ENCODE measurements at regions not wholly inside any gene's neighbourhood (a gene's known extent, or its start where the extent isn't known, plus 50 kb on each side); places are given as distances from the start of the nearest gene placed in this dataset.

DNA sequence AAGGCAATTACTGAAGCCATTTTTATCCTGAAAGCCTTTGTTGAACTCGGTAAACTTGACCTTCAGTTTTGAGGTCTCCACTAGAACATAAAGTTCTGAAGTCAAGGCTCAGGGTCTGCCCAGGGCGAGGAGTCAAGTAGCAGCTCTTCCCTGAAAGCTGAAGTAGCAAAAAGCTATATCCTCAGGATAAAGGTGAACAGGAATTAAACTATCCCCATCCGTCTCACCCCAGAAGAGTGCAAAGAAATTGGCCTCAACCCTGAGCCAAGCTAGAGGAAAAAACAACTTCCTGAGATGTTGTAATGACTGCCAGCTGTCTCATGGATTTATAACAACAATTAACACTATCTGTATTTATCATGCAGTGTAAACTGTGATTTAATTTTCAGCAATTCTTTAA is 590.8 kb downstream of the SPRY1 start:
- Histone ChIP-seq H3K4me3 (ENCODE audit: low read length in 3 of 3) (no peak overlapping the region), H3K9me3 (ENCODE audit: control insufficient read depth in 2 of 3, insufficient read depth in 1 of 3, low read length in 3 of 3) (peaks cover 0 to 7% (median 0%) of the 10 kb centered on the region in 3 donors), H3K27me3 (ENCODE audit: control insufficient read depth, insufficient read depth, low read length) (no peaks in the 10 kb centered on the region), H3K36me3 (ENCODE audit: control insufficient read depth in 2 of 3, insufficient read depth in 3 of 3, low read length in 3 of 3) (no peaks in the 10 kb centered on the region), H3K4me1 (ENCODE audit: control insufficient read depth in 2 of 3, insufficient read depth in 2 of 3, low read depth in 1 of 3, low read length in 3 of 3) (peaks cover 0 to 2% (median 0%) of the 10 kb centered on the region in 3 donors), H3K27ac (ENCODE audit: low read depth in 2 of 2, low read length in 2 of 2) (no peak overlapping the region), H3K9ac (ENCODE audit: low read length in 3 of 3) (no peak overlapping the region)
- intact Hi-C loops (cut with DNase I) = no loop called here
- FAIRE-seq (no peak), DNase-seq (no peak)
- TF ChIP-seq, protein P1, sequence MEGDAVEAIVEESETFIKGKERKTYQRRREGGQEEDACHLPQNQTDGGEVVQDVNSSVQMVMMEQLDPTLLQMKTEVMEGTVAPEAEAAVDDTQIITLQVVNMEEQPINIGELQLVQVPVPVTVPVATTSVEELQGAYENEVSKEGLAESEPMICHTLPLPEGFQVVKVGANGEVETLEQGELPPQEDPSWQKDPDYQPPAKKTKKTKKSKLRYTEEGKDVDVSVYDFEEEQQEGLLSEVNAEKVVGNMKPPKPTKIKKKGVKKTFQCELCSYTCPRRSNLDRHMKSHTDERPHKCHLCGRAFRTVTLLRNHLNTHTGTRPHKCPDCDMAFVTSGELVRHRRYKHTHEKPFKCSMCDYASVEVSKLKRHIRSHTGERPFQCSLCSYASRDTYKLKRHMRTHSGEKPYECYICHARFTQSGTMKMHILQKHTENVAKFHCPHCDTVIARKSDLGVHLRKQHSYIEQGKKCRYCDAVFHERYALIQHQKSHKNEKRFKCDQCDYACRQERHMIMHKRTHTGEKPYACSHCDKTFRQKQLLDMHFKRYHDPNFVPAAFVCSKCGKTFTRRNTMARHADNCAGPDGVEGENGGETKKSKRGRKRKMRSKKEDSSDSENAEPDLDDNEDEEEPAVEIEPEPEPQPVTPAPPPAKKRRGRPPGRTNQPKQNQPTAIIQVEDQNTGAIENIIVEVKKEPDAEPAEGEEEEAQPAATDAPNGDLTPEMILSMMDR (IDR thresholded peaks at IDR 0.05; ENCODE audit: borderline replicate concordance, extremely low read depth, insufficient read depth) = no peak

DNA sequence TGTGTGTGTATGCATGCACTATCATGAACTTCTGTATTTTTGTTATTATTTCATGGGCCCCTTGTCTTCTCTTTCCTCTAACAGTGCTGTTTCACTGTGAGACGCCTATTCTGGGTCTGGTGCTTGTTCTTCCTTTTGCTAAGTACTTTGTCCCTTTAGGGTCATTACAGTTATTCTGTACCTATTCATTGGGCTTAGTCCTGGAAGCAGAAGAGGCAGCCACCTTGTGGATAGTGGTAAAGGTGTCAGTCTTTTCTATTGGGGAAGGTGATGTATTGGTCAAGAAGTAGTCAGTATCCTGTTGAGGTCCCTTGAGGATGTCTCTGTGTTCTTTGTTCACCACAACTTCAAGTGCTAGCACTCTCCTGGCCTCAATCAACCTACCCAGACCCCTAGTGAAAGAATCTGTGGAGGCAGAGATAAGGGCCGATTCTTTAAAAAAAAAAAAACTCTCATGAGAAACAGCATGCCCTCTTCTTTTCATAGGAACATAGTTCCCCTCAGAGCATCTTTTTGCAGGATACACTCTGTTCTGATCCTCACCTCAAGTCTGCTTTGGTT is 593.8 kb downstream of the SPRY1 start:
- intact Hi-C loops (cut with DNase I) = no loop called here
- H3K4me1 ChIP-seq (ENCODE audit: control insufficient read depth in 2 of 3, insufficient read depth in 2 of 3, low read depth in 1 of 3, low read length in 3 of 3) = peaks cover 0 to 2% (median 0%) of the 10 kb centered on the region in 3 donors
- FAIRE-seq (no peak), DNase-seq (no peak)
- H3K9ac ChIP-seq (ENCODE audit: low read length in 3 of 3) = no peak overlapping the region
- no peaks in the 10 kb centered on the region for H3K36me3 ChIP-seq (ENCODE audit: control insufficient read depth in 2 of 3, insufficient read depth in 3 of 3, low read length in 3 of 3)
- TF ChIP-seq, protein P1 (IDR thresholded peaks at IDR 0.05; ENCODE audit: borderline replicate concordance, extremely low read depth, insufficient read depth) = no peak
- no peaks in the 10 kb centered on the region for H3K9me3 ChIP-seq (ENCODE audit: control insufficient read depth in 2 of 3, insufficient read depth in 1 of 3, low read length in 3 of 3)
- H3K27ac ChIP-seq (ENCODE audit: low read depth in 2 of 2, low read length in 2 of 2) = no peak overlapping the region
- H3K4me3 ChIP-seq (ENCODE audit: low read length in 3 of 3) = no peak overlapping the region
- no peaks in the 10 kb centered on the region for H3K27me3 ChIP-seq (ENCODE audit: control insufficient read depth, insufficient read depth, low read length)

DNA sequence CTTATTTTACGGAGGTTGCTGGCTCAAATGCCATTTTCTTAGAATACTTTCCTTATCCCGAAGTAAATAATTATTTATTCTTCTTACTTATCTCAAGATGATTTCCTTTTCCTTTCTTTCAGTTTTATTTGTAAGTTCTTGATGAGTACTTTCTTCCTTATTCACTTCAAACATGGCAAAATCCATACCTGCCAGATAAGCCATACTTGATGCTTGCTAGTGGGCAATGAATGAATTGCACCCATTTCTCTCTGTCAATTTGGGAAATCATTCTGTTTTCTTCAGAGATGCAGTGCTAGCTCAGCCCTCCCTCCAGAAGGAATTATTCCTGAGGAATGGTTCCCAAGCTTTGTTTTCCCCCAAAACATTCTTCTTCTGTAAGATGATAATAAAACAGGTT is 598.3 kb downstream of the SPRY1 start:
- Histone ChIP-seq H3K36me3 (ENCODE audit: control insufficient read depth in 2 of 3, insufficient read depth in 3 of 3, low read length in 3 of 3) (no peaks in the 10 kb centered on the region), H3K9me3 (ENCODE audit: control insufficient read depth in 2 of 3, insufficient read depth in 1 of 3, low read length in 3 of 3) (no peaks in the 10 kb centered on the region), H3K4me1 (ENCODE audit: control insufficient read depth in 2 of 3, insufficient read depth in 2 of 3, low read depth in 1 of 3, low read length in 3 of 3) (no peaks in the 10 kb centered on the region), H3K27me3 (ENCODE audit: control insufficient read depth, insufficient read depth, low read length) (no peaks in the 10 kb centered on the region), H3K27ac (ENCODE audit: low read depth in 2 of 2, low read length in 2 of 2) (no peak overlapping the region), H3K9ac (ENCODE audit: low read length in 3 of 3) (no peak overlapping the region), H3K4me3 (ENCODE audit: low read length in 3 of 3) (no peak overlapping the region)
- TF ChIP-seq, protein P1 (IDR thresholded peaks at IDR 0.05; ENCODE audit: borderline replicate concordance, extremely low read depth, insufficient read depth) = no peak
- intact Hi-C loops (cut with DNase I) = no loop called here
- FAIRE-seq = no peak
- DNase-seq = no peak

DNA sequence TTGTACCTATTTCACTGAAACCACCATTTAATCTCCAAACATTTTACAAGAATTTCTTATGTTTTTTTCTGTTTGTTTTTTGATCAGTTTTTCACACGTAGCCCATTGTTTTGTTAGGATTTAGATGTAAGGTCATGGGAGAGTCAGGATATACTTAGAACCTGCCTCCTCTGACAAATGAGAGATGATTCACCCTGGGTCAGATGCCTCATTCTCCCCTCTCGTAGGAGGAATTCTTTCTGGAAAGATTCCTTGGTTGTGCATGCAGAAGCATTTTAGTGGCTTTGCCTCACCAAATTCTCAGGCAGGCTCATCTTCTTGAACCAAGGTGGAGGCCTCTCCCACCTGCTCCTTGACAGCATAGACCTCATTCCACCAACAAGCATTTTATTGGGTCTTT is 599.3 kb downstream of the SPRY1 start:
- H3K9ac ChIP-seq (ENCODE audit: low read length in 3 of 3) = no peak overlapping the region
- no peaks in the 10 kb centered on the region for H3K27me3 ChIP-seq (ENCODE audit: control insufficient read depth, insufficient read depth, low read length)
- H3K4me1 ChIP-seq (ENCODE audit: control insufficient read depth in 2 of 3, insufficient read depth in 2 of 3, low read depth in 1 of 3, low read length in 3 of 3) = no peaks in the 10 kb centered on the region
- H3K9me3 ChIP-seq (ENCODE audit: control insufficient read depth in 2 of 3, insufficient read depth in 1 of 3, low read length in 3 of 3) = no peaks in the 10 kb centered on the region
- FAIRE-seq (no peak), DNase-seq (no peak)
- no peak overlapping the region for H3K4me3 ChIP-seq (ENCODE audit: low read length in 3 of 3)
- intact Hi-C loops (cut with DNase I) = no loop called here
- H3K27ac ChIP-seq (ENCODE audit: low read depth in 2 of 2, low read length in 2 of 2) = no peak overlapping the region
- H3K36me3 ChIP-seq (ENCODE audit: control insufficient read depth in 2 of 3, insufficient read depth in 3 of 3, low read length in 3 of 3) = no peaks in the 10 kb centered on the region
- TF ChIP-seq, protein P1 (IDR thresholded peaks at IDR 0.05; ENCODE audit: borderline replicate concordance, extremely low read depth, insufficient read depth) = no peak
